CD8-positive, alpha-beta memory T cell (primary cell): ENCODE measurements at regions not wholly inside any gene's neighbourhood (a gene's known extent, or its start where the extent isn't known, plus 50 kb on each side); places are given as distances from the start of the nearest gene placed in this dataset.

Experiments
- CTCF ChIA-PET: fragments of 350-600 bp; sonication (Branson Sonifier 250); formaldehyde crosslinking; loops from one replicate; lab custom pipeline; 2021; ENCODE audit warnings: antibody characterized with exemption; lab: Charles Lee
- POLR2A ChIA-PET: fragments of 350-600 bp; sonication (Branson Sonifier 250); formaldehyde crosslinking; loops from one replicate; lab custom pipeline; 2021; ENCODE audit warnings: antibody characterized with exemption; lab: Charles Lee
- DNase-seq, 5 donors: peaks; one replicate each; pipeline versions ENCODE4 v3.0.0 to v3.0.0-alpha.2; 2020 to 2022; ENCODE audit warnings: mixed read lengths in 1 of 5
- H3K27ac ChIP-seq: one replicate; pipeline ENCODE4 v1.7.0; 2013; ENCODE audit warnings: low read depth, mild to moderate bottlenecking, low read length, moderate library complexity
- H3K27me3 ChIP-seq: 2 replicates; pipeline ENCODE4 v1.7.0; 2013; ENCODE audit warnings: low read length, mild to moderate bottlenecking; ENCODE audit not compliant: insufficient read depth, poor library complexity, severe bottlenecking
- H3K36me3 ChIP-seq: 2 replicates; pipeline ENCODE4 v1.7.0; 2013; ENCODE audit warnings: mild to moderate bottlenecking, low read length, moderate library complexity; ENCODE audit not compliant: insufficient read depth
- H3K4me1 ChIP-seq: 2 replicates; pipeline ENCODE4 v1.7.0; 2013; ENCODE audit warnings: mild to moderate bottlenecking, low read length, moderate library complexity; ENCODE audit not compliant: insufficient read depth
- H3K4me3 ChIP-seq: 2 replicates; pipeline ENCODE4 v1.7.0; 2013; ENCODE audit warnings: mild to moderate bottlenecking, low read length
- H3K9me3 ChIP-seq: 2 replicates; pipeline ENCODE4 v1.7.0; 2013; ENCODE audit warnings: mild to moderate bottlenecking, low read length
- H3K27ac Mint-ChIP-seq, 8 donors: one replicate each; pipeline ENCODE4 v1.8.0; 2020 to 2021; ENCODE audit warnings: mixed read lengths in 8 of 8, mild to moderate bottlenecking in 6 of 8, inconsistent platforms in 3 of 8, moderate library complexity in 3 of 8
- H3K27me3 Mint-ChIP-seq, 2 donors: one replicate each; pipeline ENCODE4 v1.8.0; 2020 to 2021; ENCODE audit warnings: mixed read lengths in 2 of 2, mild to moderate bottlenecking in 1 of 2, moderate library complexity in 1 of 2
- H3K36me3 Mint-ChIP-seq, 3 donors: one replicate each; pipeline ENCODE4 v1.8.0; 2020 to 2021; ENCODE audit warnings: mixed read lengths in 3 of 3, inconsistent platforms in 1 of 3, mild to moderate bottlenecking in 1 of 3
- H3K4me1 Mint-ChIP-seq, 3 donors: one replicate each; pipeline ENCODE4 v1.8.0; 2020 to 2021; ENCODE audit warnings: mixed read lengths in 3 of 3, inconsistent platforms in 1 of 3, mild to moderate bottlenecking in 1 of 3
- H3K4me3 Mint-ChIP-seq, 7 donors: one replicate each; pipeline ENCODE4 v1.8.0; 2020 to 2021; ENCODE audit warnings: mixed read lengths in 7 of 7, mild to moderate bottlenecking in 6 of 7, moderate library complexity in 4 of 7, inconsistent platforms in 2 of 7
- H3K9me3 Mint-ChIP-seq, 5 donors: one replicate each; pipeline ENCODE4 v1.8.0; 2020 to 2022; ENCODE audit warnings: mixed read lengths in 5 of 5, mild to moderate bottlenecking in 3 of 5, moderate library complexity in 2 of 5, inconsistent platforms in 1 of 5

- ChIA-PET CTCF (interaction anchor here (1.0 kb wide), 1 partner anchor 17 kb away, joined by 3 read pairs; no protein-coding TSS in a partner anchor), POLR2A (no interaction called here)
- no peaks in the 10 kb centered on the region for H3K27me3 Mint-ChIP-seq
Measured at GRCh38 chr4:152083338-152083737, 322.5 kb upstream of the GATB start.

GRCh38 chr4:152081024-152081423 is 320.2 kb upstream of the GATB start:
- Histone ChIP-seq H3K36me3 (no peaks in the 10 kb centered on the region), H3K9me3 (no peaks in the 10 kb centered on the region), H3K27me3 (no peaks in the 10 kb centered on the region), H3K27ac (no peak overlapping the region), H3K4me1 (peaks cover 52% of the 10 kb centered on the region), H3K4me3 (peak overlapping the region; percentile 6)
- DNase-seq = no peak
- Mint-ChIP-seq H3K36me3 (peaks cover 0 to 9% (median 0%) of the 10 kb centered on the region in 3 donors), H3K4me3 (peak overlapping the region in 1 of 7 donors; percentile 42), H3K27ac (peak overlapping the region; percentile 18 to 97 (median 80)), H3K9me3 (no peaks in the 10 kb centered on the region), H3K4me1 (peaks cover 48 to 67% (median 65%) of the 10 kb centered on the region in 3 donors), H3K27me3 (no peaks in the 10 kb centered on the region)
- ChIA-PET POLR2A (interaction anchor here (1.4 kb wide), 1 partner anchor 19 kb away, joined by 3 read pairs; no protein-coding TSS in a partner anchor), CTCF (no interaction called here)

More at GRCh38 chr4:152083338-152083737, 322.5 kb upstream of the GATB start:
- H3K27ac Mint-ChIP-seq = no peak overlapping the region
- no peaks in the 10 kb centered on the region for H3K9me3 ChIP-seq
- no peak overlapping the region for H3K4me3 ChIP-seq
- peaks cover 0 to 9% (median 0%) of the 10 kb centered on the region in 3 donors for H3K36me3 Mint-ChIP-seq
- no peak for DNase-seq
- H3K36me3 ChIP-seq = no peaks in the 10 kb centered on the region
- no peak overlapping the region for H3K4me3 Mint-ChIP-seq
- peaks cover 39 to 53% (median 53%) of the 10 kb centered on the region in 3 donors for H3K4me1 Mint-ChIP-seq
- no peaks in the 10 kb centered on the region for H3K9me3 Mint-ChIP-seq
- no peaks in the 10 kb centered on the region for H3K27me3 ChIP-seq
- peaks cover 46% of the 10 kb centered on the region for H3K4me1 ChIP-seq
- H3K27ac ChIP-seq = no peak overlapping the region

- H3K36me3 Mint-ChIP-seq = no peaks in the 10 kb centered on the region
- no peak overlapping the region for H3K27ac ChIP-seq
- H3K4me3 ChIP-seq = peak overlapping the region; percentile 5
- no peaks in the 10 kb centered on the region for H3K27me3 ChIP-seq
- CTCF ChIA-PET = interaction anchor here (0.9 kb wide), 1 partner anchor 16 kb away, joined by 3 read pairs; no protein-coding TSS in a partner anchor
- DNase-seq = peak in 4 of 5 donors; percentile 25 to 69 (median 58)
- H3K4me1 ChIP-seq = peaks cover 48% of the 10 kb centered on the region
- no peaks in the 10 kb centered on the region for H3K27me3 Mint-ChIP-seq
- H3K9me3 Mint-ChIP-seq = no peaks in the 10 kb centered on the region
- no peaks in the 10 kb centered on the region for H3K9me3 ChIP-seq
- H3K4me1 Mint-ChIP-seq = peaks cover 57 to 73% (median 70%) of the 10 kb centered on the region in 3 donors
- no peaks in the 10 kb centered on the region for H3K36me3 ChIP-seq
- POLR2A ChIA-PET = interaction anchor here (0.5 to 1.4 kb wide), 3 partner anchors 11 to 243 kb away, joined by 3 to 7 read pairs (median 3); no protein-coding TSS in a partner anchor
- peak overlapping the region in 6 of 7 donors; percentile 44 to 86 (median 65) for H3K4me3 Mint-ChIP-seq
- peak overlapping the region; percentile 67 to 97 (median 91) for H3K27ac Mint-ChIP-seq
Measured at GRCh38 chr4:152079543-152080293, 318.9 kb upstream of the GATB start.

- no peaks in the 10 kb centered on the region for H3K9me3 Mint-ChIP-seq
- H3K4me3 Mint-ChIP-seq = no peak overlapping the region
- H3K27ac Mint-ChIP-seq = peak overlapping the region in 7 of 8 donors; percentile 68 to 97 (median 91)
- H3K9me3 ChIP-seq = no peaks in the 10 kb centered on the region
- H3K36me3 Mint-ChIP-seq = no peaks in the 10 kb centered on the region
- DNase-seq = no peak
- H3K27me3 Mint-ChIP-seq = no peaks in the 10 kb centered on the region
- H3K27ac ChIP-seq = no peak overlapping the region
- H3K4me3 ChIP-seq = no peak overlapping the region
- ChIA-PET CTCF (interaction anchor here (0.9 kb wide), 1 partner anchor 15 kb away, joined by 3 read pairs; no protein-coding TSS in a partner anchor), POLR2A (interaction anchor here (0.5 to 0.7 kb wide), 2 partner anchors 10 to 243 kb away, joined by 3 to 7 read pairs; no protein-coding TSS in a partner anchor)
- no peaks in the 10 kb centered on the region for H3K27me3 ChIP-seq
- no peaks in the 10 kb centered on the region for H3K36me3 ChIP-seq
- peaks cover 51% of the 10 kb centered on the region for H3K4me1 ChIP-seq
- H3K4me1 Mint-ChIP-seq = peaks cover 57 to 77% (median 74%) of the 10 kb centered on the region in 3 donors
Measured at GRCh38 chr4:152079079-152079478, 318.3 kb upstream of the GATB start.

GRCh38 chr4:152077582-152077981 is 316.8 kb upstream of the GATB start:
- Histone ChIP-seq H3K4me1 (peaks cover 51% of the 10 kb centered on the region), H3K9me3 (no peaks in the 10 kb centered on the region), H3K4me3 (no peak overlapping the region), H3K36me3 (no peaks in the 10 kb centered on the region), H3K27ac (no peak overlapping the region), H3K27me3 (no peaks in the 10 kb centered on the region)
- Mint-ChIP-seq H3K9me3 (no peaks in the 10 kb centered on the region), H3K4me1 (peaks cover 57 to 92% (median 70%) of the 10 kb centered on the region in 3 donors), H3K4me3 (peak overlapping the region in 1 of 7 donors; percentile 32), H3K27me3 (no peaks in the 10 kb centered on the region), H3K27ac (peak overlapping the region in 5 of 8 donors; percentile 33 to 90 (median 60)), H3K36me3 (no peaks in the 10 kb centered on the region)
- CTCF ChIA-PET = interaction anchor here (1.2 kb wide), 1 partner anchor 23 kb away, joined by 3 read pairs; no protein-coding TSS in a partner anchor
- POLR2A ChIA-PET = no interaction called here
- DNase-seq = no peak

- peak overlapping the region in 3 of 8 donors; percentile 12 to 23 (median 17) for H3K27ac Mint-ChIP-seq
- H3K27me3 ChIP-seq = no peaks in the 10 kb centered on the region
- POLR2A ChIA-PET = no interaction called here
- no peaks in the 10 kb centered on the region for H3K27me3 Mint-ChIP-seq
- no peak overlapping the region for H3K4me3 ChIP-seq
- peaks cover 43 to 82% (median 54%) of the 10 kb centered on the region in 3 donors for H3K4me1 Mint-ChIP-seq
- no peak overlapping the region for H3K27ac ChIP-seq
- CTCF ChIA-PET = no interaction called here
- no peaks in the 10 kb centered on the region for H3K9me3 Mint-ChIP-seq
- H3K9me3 ChIP-seq = no peaks in the 10 kb centered on the region
- H3K36me3 ChIP-seq = no peaks in the 10 kb centered on the region
- H3K36me3 Mint-ChIP-seq = no peaks in the 10 kb centered on the region
- H3K4me1 ChIP-seq = peaks cover 32% of the 10 kb centered on the region
- DNase-seq = no peak
- H3K4me3 Mint-ChIP-seq = no peak overlapping the region
Measured at GRCh38 chr4:152075253-152075928, 314.6 kb upstream of the GATB start.

- Mint-ChIP-seq H3K36me3 (no peaks in the 10 kb centered on the region), H3K27me3 (no peaks in the 10 kb centered on the region), H3K4me1 (peaks cover 37 to 82% (median 47%) of the 10 kb centered on the region in 3 donors), H3K9me3 (no peaks in the 10 kb centered on the region), H3K27ac (peak overlapping the region in 2 of 8 donors; percentile 12 to 77), H3K4me3 (no peak overlapping the region)
- no peaks in the 10 kb centered on the region for H3K9me3 ChIP-seq
- ChIA-PET CTCF (no interaction called here), POLR2A (interaction anchor here (0.6 kb wide), 1 partner anchor 548 kb away, joined by 3 read pairs; no protein-coding TSS in a partner anchor)
- H3K27ac ChIP-seq = no peak overlapping the region
- H3K4me1 ChIP-seq = peaks cover 23% of the 10 kb centered on the region
- H3K27me3 ChIP-seq = no peaks in the 10 kb centered on the region
- no peak for DNase-seq
- no peak overlapping the region for H3K4me3 ChIP-seq
- no peaks in the 10 kb centered on the region for H3K36me3 ChIP-seq
Measured at GRCh38 chr4:152074573-152074972, 313.8 kb upstream of the GATB start.
